Uterus (tissue), 2 donors: ENCODE measurements at regions not wholly inside any gene's neighbourhood (a gene's known extent, or its start where the extent isn't known, plus 50 kb on each side); places are given as distances from the start of the nearest gene placed in this dataset.

Source experiments
- CTCF ChIP-seq, 4 experiments: fragments of 200-600 bp in 2 of 4; fragments of 450-650 bp in 2 of 4; sonication (generic) in 2 of 4; IDR thresholded peaks; one replicate each; pipeline ENCODE4 v1.5.1; 2016 to 2019; ENCODE audit warnings: antibody characterized with exemption in 4 of 4, mild to moderate bottlenecking in 2 of 4, moderate library complexity in 1 of 4
- POLR2A ChIP-seq, 2 donors: fragments of 450-650 bp; IDR thresholded peaks; one replicate each; pipeline ENCODE4 v1.6.1; 2016; ENCODE audit warnings: antibody characterized with exemption in 2 of 2, mild to moderate bottlenecking in 1 of 2, moderate library complexity in 1 of 2

- TF ChIP-seq CTCF (IDR thresholded peaks at IDR 0.05), result no peak
- TF ChIP-seq POLR2A (IDR thresholded peaks at IDR 0.05), result no peak
Measured at GRCh38 chr1:36555041-36555440, 72.3 kb upstream of the CSF3R start.
